K562 (cell line): ENCODE measurements at regions not wholly inside any gene's neighbourhood (a gene's known extent, or its start where the extent isn't known, plus 50 kb on each side); places are given as distances from the start of the nearest gene placed in this dataset.

Source experiments
- ATAC-seq: fragments of 200-7000 bp; cut with Tn5 transposase; 3 replicates; pipeline ENCODE4 v1.9.1; 2020; ENCODE audit warnings: moderate library complexity
- BruUV-seq: library from RNA; stranded (reverse); fragments of 400-500 nt; replicated peaks from 2 replicates; lab custom pipeline; 2021; lab: Mats Ljungman, UMichigan
- CTCF ChIA-PET: fragments of 300-600 bp; formaldehyde crosslinking; extraction: SDS; loops from one replicate; lab custom pipeline; 2021; ENCODE audit warnings: low intra/inter-chr PET ratio; lab: Yijun Ruan, JAX
- POLR2A ChIA-PET: fragments of 300-600, 350-650 bp; sonication (Branson Sonifier 250); formaldehyde crosslinking; extraction: SDS; loops from one replicate; lab custom pipeline; 2021; ENCODE audit warnings: antibody characterized with exemption, inconsistent platforms; lab: Yijun Ruan, JAX
- DNase-seq, 4 experiments: peaks; one replicate each; pipeline versions ENCODE4 v3.0.0 to v3.0.0-alpha.2; 2011 to 2018; ENCODE audit warnings: low spot score in 3 of 4, mixed read lengths in 3 of 4; ENCODE audit errors: extremely low read depth in 1 of 4
- FAIRE-seq: peaks from 2 replicates; lab custom pipeline; 2011; peaks lifted over from hg19 to GRCh38; lab: Jason Lieb, UNC
- H2AFZ ChIP-seq: 2 replicates; pipeline ENCODE4 v1.6.0; 2011; ENCODE audit warnings: low read depth, low read length, control low read depth, inconsistent platforms
- H3K27ac ChIP-seq: fragments of 200-600 bp; 3 replicates; pipeline ENCODE4 v1.8.0; 2011; ENCODE audit warnings: low read depth, mild to moderate bottlenecking, control low read depth, inconsistent platforms, low read length, moderate library complexity, mixed read lengths; ENCODE audit errors: extremely low read depth
- H3K27me3 ChIP-seq, 2 experiments: fragments of 300-600 bp in 1 of 2; 2 replicates in 1 of 2; 3 replicates in 1 of 2; pipeline versions ENCODE4 v1.6.0 to v1.8.0; 2011; ENCODE audit warnings: inconsistent platforms in 2 of 2, low read length in 2 of 2, mild to moderate bottlenecking in 1 of 2, mixed read lengths in 1 of 2, moderate library complexity in 1 of 2; ENCODE audit not compliant: control insufficient read depth in 2 of 2, insufficient read depth in 2 of 2
- H3K36me3 ChIP-seq: fragments of 300-600 bp; 3 replicates; pipeline ENCODE4 v1.8.0; 2011; ENCODE audit warnings: mild to moderate bottlenecking, low read length, inconsistent platforms; ENCODE audit not compliant: control insufficient read depth, insufficient read depth
- H3K4me1 ChIP-seq, 2 experiments: fragments of 200-600 bp in 1 of 2; replicated peaks in 1 of 2; 2 replicates in 1 of 2; 3 replicates in 1 of 2; pipeline versions ENCODE4 v1.5.1 to v1.8.0; 2011; ENCODE audit warnings: inconsistent platforms in 2 of 2, low read length in 2 of 2, mild to moderate bottlenecking in 1 of 2, mixed read lengths in 1 of 2, moderate library complexity in 1 of 2; ENCODE audit not compliant: control insufficient read depth in 2 of 2, insufficient read depth in 2 of 2
- H3K4me2 ChIP-seq: 2 replicates; pipeline ENCODE4 v1.6.1; 2011; ENCODE audit warnings: low read length, control low read depth, inconsistent platforms, mixed read lengths; ENCODE audit not compliant: insufficient read depth
- H3K4me3 ChIP-seq: fragments of 200-600 bp; sonication (generic), shearing (Covaris generic); 2 replicates; pipeline ENCODE4 v1.5.1; 2016; ENCODE audit warnings: control low read depth, inconsistent platforms
- H3K79me2 ChIP-seq: fragments of 200-600 bp; 3 replicates; pipeline ENCODE4 v1.8.0; 2011; ENCODE audit warnings: low read length, inconsistent platforms; ENCODE audit not compliant: control insufficient read depth, insufficient read depth
- H3K9ac ChIP-seq, 2 experiments: 2 replicates each; pipeline versions ENCODE4 v1.6.0 to v1.6.1; 2011; ENCODE audit warnings: low read depth in 2 of 2, low read length in 2 of 2, control low read depth in 1 of 2, inconsistent platforms in 1 of 2, mild to moderate bottlenecking in 1 of 2, mixed read lengths in 1 of 2; ENCODE audit not compliant: insufficient read depth in 1 of 2
- H3K9me1 ChIP-seq: one replicate; pipeline ENCODE4 v1.6.0; 2011; ENCODE audit warnings: inconsistent platforms, mild to moderate bottlenecking, low read length, moderate library complexity; ENCODE audit not compliant: control insufficient read depth, insufficient read depth
- H3K9me3 ChIP-seq: replicated peaks from 2 replicates; pipeline ENCODE4 v1.5.1; 2011; ENCODE audit warnings: low read depth, low read length, inconsistent platforms; ENCODE audit not compliant: control insufficient read depth, insufficient read depth
- H4K20me1 ChIP-seq: replicated peaks from 2 replicates; pipeline ENCODE4 v1.6.1; 2011; ENCODE audit warnings: low read length, inconsistent platforms, mixed read lengths; ENCODE audit not compliant: control insufficient read depth, insufficient read depth
- BCL6 ChIP-seq: fragments of 250-450 bp; sonication (Bioruptor Pico); IDR thresholded peaks from 2 replicates; pipeline ENCODE4 v1.4.0; 2020
- MCM3 ChIP-seq: fragments of 450-650 bp; IDR thresholded peaks from 2 replicates; pipeline ENCODE4 v1.6.1; 2016
- RFX7 ChIP-seq: fragments of 250-450 bp; sonication (Bioruptor Pico); IDR thresholded peaks from 2 replicates; pipeline ENCODE4 v1.5.1; 2021; ENCODE audit warnings: mild to moderate bottlenecking
- ZNF316 ChIP-seq: fragments of 450-650 bp; IDR thresholded peaks from 2 replicates; pipeline ENCODE4 v1.6.1; 2016
- ZNF583 ChIP-seq: fragments of 250-450 bp; sonication (Bioruptor Pico); IDR thresholded peaks from 2 replicates; pipeline ENCODE4 v1.4.0; 2020
- ZNF79 ChIP-seq: fragments of 250-450 bp; sonication (Bioruptor Pico); IDR thresholded peaks from 2 replicates; pipeline ENCODE4 v1.4.0; 2020; ENCODE audit warnings: low read depth, mild to moderate bottlenecking, moderate library complexity
- WGBS: fragments of 100-300 bp; shearing (Covaris generic); methylation state at CpG from one replicate; pipeline ENCODE4 v1.1.6; 2016; ENCODE audit warnings: low coverage, mixed read lengths; ENCODE audit not compliant: insufficient coverage; ENCODE audit errors: missing lambda C conversion rate; 5-methylcytosine and 5-hydroxymethylcytosine counted together
- in situ Hi-C: fragments of 300-500 bp; cut with MboI; formaldehyde crosslinking; loops from 4 replicates; pipeline ENCODE4 v1.15.0; 2018; ENCODE audit warnings: inconsistent platforms, mixed read lengths
- intact Hi-C: fragments of 100-400 bp; cut with micrococcal nuclease; formaldehyde crosslinking; loops from 2 replicates; pipeline ENCODE4 v1.14.2; 2022
- TF ChIP-seq, protein P1 (sequence below): fragments of 450-650 bp; IDR thresholded peaks from 2 replicates; pipeline ENCODE4 v1.6.1; 2014; ENCODE audit warnings: low read depth, mild to moderate bottlenecking, moderate library complexity, borderline replicate concordance

- no peak for FAIRE-seq
- intact Hi-C loops = no loop called here
- Histone ChIP-seq H3K9ac (no peak overlapping the region), H3K36me3 (no peaks in the 10 kb centered on the region), H3K27me3 (no peaks in the 10 kb centered on the region), H3K27ac (no peak overlapping the region), H3K79me2 (no peaks in the 10 kb centered on the region), H3K4me2 (no peak overlapping the region), H2AFZ (no peak overlapping the region), H3K9me3 (no peaks in the 10 kb centered on the region), H3K4me3 (no peak overlapping the region), H4K20me1 (no peaks in the 10 kb centered on the region), H3K4me1 (no peaks in the 10 kb centered on the region), H3K9me1 (no peaks in the 10 kb centered on the region)
- POLR2A ChIA-PET = no interaction called here
- in situ Hi-C loops = no loop called here
- DNase-seq = no peak
- TF ChIP-seq ZNF79 (CRISPR knock-in tag) = no peak
- TF ChIP-seq RFX7 (CRISPR knock-in tag) = no peak
- TF ChIP-seq ZNF316 = peak; percentile 50; the same call in 1 of the 2 replicates
- BruUV-seq = no TSS peak
- WGBS = 0% methylated on average over 2 of the region's 2 CpGs
- CTCF ChIA-PET = no interaction called here
- ATAC-seq = no peak
Measured at GRCh38 chr12:84134797-84135366, 777.7 kb downstream of the SLC6A15 start.

DNA sequence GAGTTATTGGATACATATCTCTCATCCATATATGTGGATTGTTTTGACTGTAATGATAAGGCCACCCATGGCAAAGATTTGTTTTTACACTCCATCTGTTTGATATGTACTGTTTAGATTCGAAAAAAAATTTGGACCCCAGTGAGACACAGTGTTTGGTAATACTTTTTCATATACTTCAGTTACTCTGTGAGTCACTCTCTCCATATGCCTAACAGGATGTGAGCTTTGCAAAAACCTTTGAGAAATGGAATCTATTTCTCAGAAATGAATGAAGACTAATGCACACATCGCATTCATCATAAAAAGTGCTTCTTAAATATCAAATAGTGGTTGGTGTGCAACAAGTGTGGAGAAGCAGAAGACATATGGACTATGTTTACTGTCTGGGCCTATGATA lies 781.5 kb downstream of the SLC6A15 start:
- intact Hi-C loops (no loop called here), in situ Hi-C loops (no loop called here)
- CTCF ChIA-PET = no interaction called here
- WGBS = 0% methylated on average over 2 of the region's 2 CpGs
- Histone ChIP-seq H3K9me1 (no peaks in the 10 kb centered on the region), H2AFZ (no peak overlapping the region), H4K20me1 (no peaks in the 10 kb centered on the region), H3K79me2 (no peaks in the 10 kb centered on the region), H3K27me3 (no peaks in the 10 kb centered on the region), H3K9ac (no peak overlapping the region), H3K4me1 (peaks cover 0 to 4% of the 10 kb centered on the region in 2 experiments; a peak in 1 of 5 replicates), H3K4me3 (no peak overlapping the region), H3K9me3 (0 out of 2 replicates have a peak, but pooled peaks cover 2% of the 10 kb centered on the region)
- POLR2A ChIA-PET = no interaction called here
- DNase-seq (no peak), ATAC-seq (no peak), FAIRE-seq (no peak)
- TF ChIP-seq, protein P1, sequence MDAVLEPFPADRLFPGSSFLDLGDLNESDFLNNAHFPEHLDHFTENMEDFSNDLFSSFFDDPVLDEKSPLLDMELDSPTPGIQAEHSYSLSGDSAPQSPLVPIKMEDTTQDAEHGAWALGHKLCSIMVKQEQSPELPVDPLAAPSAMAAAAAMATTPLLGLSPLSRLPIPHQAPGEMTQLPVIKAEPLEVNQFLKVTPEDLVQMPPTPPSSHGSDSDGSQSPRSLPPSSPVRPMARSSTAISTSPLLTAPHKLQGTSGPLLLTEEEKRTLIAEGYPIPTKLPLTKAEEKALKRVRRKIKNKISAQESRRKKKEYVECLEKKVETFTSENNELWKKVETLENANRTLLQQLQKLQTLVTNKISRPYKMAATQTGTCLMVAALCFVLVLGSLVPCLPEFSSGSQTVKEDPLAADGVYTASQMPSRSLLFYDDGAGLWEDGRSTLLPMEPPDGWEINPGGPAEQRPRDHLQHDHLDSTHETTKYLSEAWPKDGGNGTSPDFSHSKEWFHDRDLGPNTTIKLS = no peak
- no peak for TF ChIP-seq BCL6
- no peak for TF ChIP-seq ZNF583
- TF ChIP-seq MCM3 = no peak
- TF ChIP-seq, all 486 proteins: peak for 0
- no peak overlapping the region for H3K27ac ChIP-seq
- H3K36me3 ChIP-seq = no peaks in the 10 kb centered on the region
- H3K4me2 ChIP-seq = no peak overlapping the region
- no TSS peak for BruUV-seq
